RKO (cell line): ENCODE measurements at regions not wholly inside any gene's neighbourhood (a gene's known extent, or its start where the extent isn't known, plus 50 kb on each side); places are given as distances from the start of the nearest gene placed in this dataset.
"Not testable (repeated sequence)": the region's sequence is repeated elsewhere in the genome, so short reads cannot be mapped to it uniquely, and the experiment has no call there.

Experiments used
- DNase-seq: peaks from one replicate; pipeline ENCODE4 v3.0.0-alpha.2; 2016; ENCODE audit warnings: low spot score

GRCh38 chr1:234816186-234816851 lies 206.3 kb upstream of the IRF2BP2 start:
- not testable (repeated sequence) for DNase-seq

- DNase-seq = not testable (repeated sequence)
These were observed 205.4 kb upstream of the IRF2BP2 start for GRCh38 chr1:234815295-234815815.

GRCh38 chr1:234814235-234814634 lies 204.3 kb upstream of the IRF2BP2 start:
- DNase-seq = not testable (repeated sequence)

GRCh38 chr1:234811824-234812223 lies 201.8 kb upstream of the IRF2BP2 start:
- peak; percentile 59 for DNase-seq

- DNase-seq = not testable (repeated sequence)
These were observed 200.7 kb upstream of the IRF2BP2 start for GRCh38 chr1:234810726-234811125.

GRCh38 chr1:234809854-234810245 lies 199.9 kb upstream of the IRF2BP2 start:
- not testable (repeated sequence) for DNase-seq

- not testable (repeated sequence) for DNase-seq
These were observed 199.2 kb upstream of the IRF2BP2 start for GRCh38 chr1:234808943-234809853.

- not testable (repeated sequence) for DNase-seq
These were observed 198.5 kb upstream of the IRF2BP2 start for GRCh38 chr1:234808459-234808858.

- DNase-seq = not testable (repeated sequence)
These were observed 197.7 kb upstream of the IRF2BP2 start for GRCh38 chr1:234807705-234808104.

- not testable (repeated sequence) for DNase-seq
These were observed 192.6 kb upstream of the IRF2BP2 start for GRCh38 chr1:234802586-234802985.

GRCh38 chr1:234801636-234802035 lies 191.7 kb upstream of the IRF2BP2 start:
- not testable (repeated sequence) for DNase-seq

- DNase-seq = not testable (repeated sequence)
These were observed 191.2 kb upstream of the IRF2BP2 start for GRCh38 chr1:234801147-234801546.

GRCh38 chr1:234800563-234800962 lies 190.6 kb upstream of the IRF2BP2 start:
- not testable (repeated sequence) for DNase-seq

GRCh38 chr1:234799021-234799689 lies 189.2 kb upstream of the IRF2BP2 start:
- not testable (repeated sequence) for DNase-seq

GRCh38 chr1:234797216-234797615 lies 187.2 kb upstream of the IRF2BP2 start:
- not testable (repeated sequence) for DNase-seq

GRCh38 chr1:234796438-234796792 lies 186.4 kb upstream of the IRF2BP2 start:
- DNase-seq = not testable (repeated sequence)

- DNase-seq = not testable (repeated sequence)
These were observed 185.9 kb upstream of the IRF2BP2 start for GRCh38 chr1:234795711-234796437.

GRCh38 chr1:234795007-234795406 lies 185.0 kb upstream of the IRF2BP2 start:
- DNase-seq = not testable (repeated sequence)

- not testable (repeated sequence) for DNase-seq
These were observed 184.5 kb upstream of the IRF2BP2 start for GRCh38 chr1:234794452-234794851.

- not testable (repeated sequence) for DNase-seq
These were observed 183.9 kb upstream of the IRF2BP2 start for GRCh38 chr1:234793924-234794323.

- not testable (repeated sequence) for DNase-seq
These were observed 182.4 kb upstream of the IRF2BP2 start for GRCh38 chr1:234792221-234792864.
